H1 (cell line): ENCODE measurements at regions not wholly inside any gene's neighbourhood (a gene's known extent, or its start where the extent isn't known, plus 50 kb on each side); places are given as distances from the start of the nearest gene placed in this dataset.

Source experiments
- CTCF ChIA-PET: fragments of 300-600 bp; sonication (Branson Sonifier 250); formaldehyde crosslinking; loops from one replicate; lab custom pipeline; 2021; ENCODE audit not compliant: partially characterized antibody; lab: Charles Lee
- POLR2A ChIA-PET: fragments of 300-600 bp; sonication (Branson Sonifier 250); formaldehyde crosslinking; loops from one replicate; lab custom pipeline; 2021; ENCODE audit warnings: inconsistent platforms; ENCODE audit not compliant: partially characterized antibody; lab: Charles Lee
- DNase-seq, 2 experiments: peaks; one replicate each; pipeline versions ENCODE4 v3.0.0 to v3.0.0-alpha.2; 2010 to 2022; ENCODE audit warnings: low spot score in 2 of 2, low read depth in 1 of 2, mixed read lengths in 1 of 2
- FAIRE-seq: peaks from 2 replicates; lab custom pipeline; 2011; peaks lifted over from hg19 to GRCh38; lab: Jason Lieb, UNC
- H2AFZ ChIP-seq: 2 replicates; pipeline ENCODE4 v1.8.1; 2012; ENCODE audit warnings: low read length, inconsistent platforms
- H2AK5ac ChIP-seq: 2 replicates; pipeline ENCODE4 v1.6.1; 2013; ENCODE audit warnings: low read depth, low read length
- H2BK120ac ChIP-seq: replicated peaks from 2 replicates; pipeline ENCODE3; 2013; ENCODE audit warnings: low read depth, low read length, inconsistent platforms
- H2BK12ac ChIP-seq: 2 replicates; pipeline ENCODE4 v1.6.1; 2013; ENCODE audit warnings: low read depth, low read length
- H2BK15ac ChIP-seq: 2 replicates; pipeline ENCODE4 v1.6.1; 2013; ENCODE audit warnings: low read length
- H2BK20ac ChIP-seq: 2 replicates; pipeline ENCODE4 v1.6.1; 2013; ENCODE audit warnings: low read length
- H2BK5ac ChIP-seq: 2 replicates; pipeline ENCODE4 v1.6.1; 2013; ENCODE audit warnings: low read depth, low read length
- H3K14ac ChIP-seq: 2 replicates; pipeline ENCODE4 v1.6.1; 2013; ENCODE audit warnings: inconsistent platforms; ENCODE audit not compliant: insufficient read length
- H3K18ac ChIP-seq: 2 replicates; pipeline ENCODE4 v1.6.1; 2013; ENCODE audit warnings: low read length; ENCODE audit errors: extremely low read depth
- H3K23ac ChIP-seq: 2 replicates; pipeline ENCODE4 v1.6.1; 2013; ENCODE audit warnings: inconsistent platforms; ENCODE audit not compliant: insufficient read length
- H3K23me2 ChIP-seq: 2 replicates; pipeline ENCODE4 v1.6.1; 2013; ENCODE audit warnings: low read depth, low read length
- H3K27ac ChIP-seq: 2 replicates; pipeline ENCODE4 v1.6.1; 2011; ENCODE audit warnings: low read depth, low read length, inconsistent platforms
- H3K27me3 ChIP-seq, 4 experiments: replicated peaks in 1 of 4; 1 replicate in 1 of 4; 2 replicates in 3 of 4; pipeline versions ENCODE4 v1.6.1 to v1.8.1; 2011 to 2013; ENCODE audit warnings: low read length in 3 of 4, mild to moderate bottlenecking in 3 of 4, inconsistent platforms in 2 of 4, mixed read lengths in 2 of 4, moderate library complexity in 1 of 4; ENCODE audit not compliant: control insufficient read depth in 3 of 4, insufficient read depth in 3 of 4; ENCODE audit errors: extremely low read depth in 1 of 4
- H3K36me3 ChIP-seq, 4 experiments: 2 replicates each; pipeline versions ENCODE4 v1.6.1 to v1.8.1; 2011 to 2013; ENCODE audit warnings: mild to moderate bottlenecking in 4 of 4, low read length in 3 of 4, moderate library complexity in 2 of 4, control low read depth in 1 of 4, inconsistent platforms in 1 of 4; ENCODE audit not compliant: insufficient read depth in 4 of 4, control insufficient read depth in 2 of 4
- H3K4ac ChIP-seq: replicated peaks from 2 replicates; pipeline ENCODE3; 2013; ENCODE audit warnings: low read length, low read depth, mixed read lengths, inconsistent platforms; ENCODE audit not compliant: insufficient read length
- H3K4me1 ChIP-seq, 4 experiments: replicated peaks in 1 of 4; 1 replicate in 1 of 4; 2 replicates in 3 of 4; pipeline versions ENCODE4 v1.6.1 to v1.8.1; 2011 to 2013; ENCODE audit warnings: low read length in 3 of 4, inconsistent platforms in 2 of 4, mixed read lengths in 1 of 4; ENCODE audit not compliant: insufficient read depth in 4 of 4, control insufficient read depth in 3 of 4
- H3K4me2 ChIP-seq, 2 experiments: 2 replicates each; pipeline versions ENCODE4 v1.6.1 to v1.8.1; 2011 to 2013; ENCODE audit warnings: low read depth in 2 of 2, low read length in 2 of 2, control low read depth in 1 of 2, inconsistent platforms in 1 of 2, mild to moderate bottlenecking in 1 of 2; ENCODE audit not compliant: insufficient read depth in 1 of 2
- H3K4me3 ChIP-seq, 4 experiments: fragments of 200-600, 300-600 bp in 1 of 4; sonication (generic), shearing (Covaris generic), sonication (Bioruptor Twin) in 1 of 4; 2 replicates each; pipeline versions ENCODE4 v1.5.1 to v1.8.1; 2011 to 2016; ENCODE audit warnings: low read length in 4 of 4, low read depth in 3 of 4, control low read depth in 2 of 4, inconsistent platforms in 2 of 4, mild to moderate bottlenecking in 2 of 4, mixed read lengths in 1 of 4, moderate library complexity in 1 of 4; ENCODE audit not compliant: insufficient read depth in 2 of 4; ENCODE audit errors: extremely low read depth in 1 of 4
- H3K56ac ChIP-seq: replicated peaks from 2 replicates; pipeline ENCODE3; 2013; ENCODE audit warnings: low read depth, mild to moderate bottlenecking, mixed read lengths, low read length, inconsistent platforms; ENCODE audit not compliant: insufficient read length
- H3K79me1 ChIP-seq: 2 replicates; pipeline ENCODE4 v1.6.1; 2013; ENCODE audit warnings: low read depth, low read length, control low read depth
- H3K79me2 ChIP-seq, 2 experiments: 2 replicates each; pipeline versions ENCODE4 v1.6.1 to v1.8.1; 2012 to 2013; ENCODE audit warnings: low read length in 2 of 2, mild to moderate bottlenecking in 2 of 2, inconsistent platforms in 1 of 2; ENCODE audit not compliant: insufficient read depth in 2 of 2, control insufficient read depth in 1 of 2
- H3K9ac ChIP-seq, 4 experiments: replicated peaks in 1 of 4; 1 replicate in 1 of 4; 2 replicates in 3 of 4; pipeline versions ENCODE4 v1.6.1 to v1.8.1; 2011 to 2013; ENCODE audit warnings: low read depth in 3 of 4, low read length in 3 of 4, control low read depth in 2 of 4, mild to moderate bottlenecking in 2 of 4, moderate library complexity in 2 of 4, inconsistent platforms in 1 of 4; ENCODE audit errors: extremely low read depth in 1 of 4
- H3K9me3 ChIP-seq, 2 experiments: 2 replicates each; pipeline versions ENCODE4 v1.6.1 to v1.8.1; 2012 to 2013; ENCODE audit warnings: mild to moderate bottlenecking in 2 of 2, moderate library complexity in 2 of 2, control low read depth in 1 of 2, inconsistent platforms in 1 of 2, low read depth in 1 of 2, low read length in 1 of 2, mixed read lengths in 1 of 2; ENCODE audit not compliant: insufficient read depth in 2 of 2
- H4K20me1 ChIP-seq, 2 experiments: replicated peaks in 1 of 2; 2 replicates each; pipeline versions ENCODE3 to v1.8.1; 2011 to 2013; ENCODE audit warnings: inconsistent platforms in 2 of 2, low read length in 2 of 2, mild to moderate bottlenecking in 1 of 2; ENCODE audit not compliant: insufficient read depth in 2 of 2, control insufficient read depth in 1 of 2
- H4K5ac ChIP-seq: 2 replicates; pipeline ENCODE4 v1.6.1; 2013; ENCODE audit warnings: low read length, low read depth, mixed read lengths, inconsistent platforms; ENCODE audit not compliant: insufficient read length
- H4K8ac ChIP-seq: 2 replicates; pipeline ENCODE4 v1.8.0; 2013; ENCODE audit warnings: mild to moderate bottlenecking, moderate library complexity, low read length, inconsistent platforms; ENCODE audit not compliant: insufficient read depth; ENCODE audit errors: extremely low read depth
- H4K91ac ChIP-seq: replicated peaks from 2 replicates; pipeline ENCODE3; 2013; ENCODE audit warnings: low read length, mixed read lengths, inconsistent platforms; ENCODE audit not compliant: insufficient read length
- CREB1 ChIP-seq: IDR thresholded peaks from 2 replicates; pipeline ENCODE4 v1.6.1; 2012; ENCODE audit warnings: inconsistent platforms
- HDAC2 ChIP-seq, 2 experiments: fragments of 300-600 bp in 1 of 2; sonication (generic) in 1 of 2; IDR thresholded peaks; 2 replicates each; pipeline ENCODE4 v1.6.1; 2011 to 2012; ENCODE audit warnings: low read depth in 2 of 2, low read length in 2 of 2, mild to moderate bottlenecking in 2 of 2, moderate library complexity in 2 of 2, borderline replicate concordance in 1 of 2, inconsistent platforms in 1 of 2
- HDAC6 ChIP-seq: IDR thresholded peaks from one replicate; pipeline ENCODE4 v1.7.1; 2012; ENCODE audit warnings: low read depth, mild to moderate bottlenecking, inconsistent platforms, low read length, moderate library complexity
- KDM1A ChIP-seq: fragments of 200-600, 300-600 bp; sonication (generic); IDR thresholded peaks from 2 replicates; pipeline ENCODE4 v1.7.1; 2016; ENCODE audit warnings: mild to moderate bottlenecking, low read length, borderline replicate concordance
- WGBS, 2 experiments: shearing (Covaris generic) in 1 of 2; methylation state at CpG; one replicate each; pipeline versions ENCODE4 v1.1.6 to v1.1.7; 2013 to 2015; ENCODE audit warnings: low lambda C conversion rate in 2 of 2, mixed read lengths in 2 of 2, inconsistent platforms in 1 of 2, low coverage in 1 of 2, missing lambda C conversion rate in 1 of 2; ENCODE audit not compliant: insufficient replicate concordance in 2 of 2, insufficient coverage in 1 of 2, insufficient read length in 1 of 2; ENCODE audit errors: extremely low coverage in 1 of 2, missing lambda C conversion rate in 1 of 2; 5-methylcytosine and 5-hydroxymethylcytosine counted together

DNA sequence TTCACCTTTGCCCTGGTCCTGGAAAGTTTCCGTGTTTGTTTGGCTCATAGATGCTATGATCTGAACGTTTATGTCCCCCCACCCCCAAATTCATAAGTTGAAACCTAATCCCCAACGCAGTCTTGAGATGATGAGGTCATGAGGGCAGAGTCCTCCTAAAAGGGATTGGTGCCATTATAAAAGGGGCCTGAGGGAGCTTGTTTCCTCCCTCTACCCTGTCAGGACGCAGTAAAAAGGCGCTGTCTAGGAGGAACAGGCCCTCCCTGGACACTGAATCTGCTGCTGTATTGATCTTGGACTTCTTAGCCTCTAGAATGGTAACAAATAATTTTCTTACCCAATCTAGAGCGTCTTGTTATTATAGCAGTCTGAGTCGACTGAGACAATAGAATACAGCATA is 2190.6 kb upstream of the TENM3 start:
- no peak for DNase-seq
- Histone ChIP-seq H3K4me3 (no peak overlapping the region), H2AK5ac (no peak overlapping the region), H3K4me2 (no peak overlapping the region), H3K79me2 (no peaks in the 10 kb centered on the region), H2BK120ac (no peak overlapping the region), H3K36me3 (no peaks in the 10 kb centered on the region), H2BK20ac (no peak overlapping the region), H4K20me1 (peaks cover 0 to 2% of the 10 kb centered on the region in 2 experiments), H3K18ac (no peak overlapping the region), H4K8ac (no peak overlapping the region), H2AFZ (0 out of 2 replicates have a peak overlapping the region, but pooled peaks have one; percentile 50), H3K23me2 (peaks cover 3% of the 10 kb centered on the region; the same call in 1 of the 2 replicates), H4K91ac (no peak overlapping the region), H3K9me3 (no peaks in the 10 kb centered on the region), H2BK15ac (no peak overlapping the region), H3K4ac (no peak overlapping the region), H3K23ac (no peak overlapping the region), H3K79me1 (no peaks in the 10 kb centered on the region), H3K27ac (no peak overlapping the region), H3K9ac (no peak overlapping the region), H2BK5ac (no peak overlapping the region), H3K4me1 (peaks cover 0 to 3% (median 2%) of the 10 kb centered on the region in 4 experiments; a peak in 3 of 7 replicates), H3K56ac (no peak overlapping the region), H2BK12ac (no peak overlapping the region), H3K14ac (no peak overlapping the region), H3K27me3 (no peaks in the 10 kb centered on the region), H4K5ac (no peak overlapping the region)
- TF ChIP-seq CREB1 = no peak
- no peak for TF ChIP-seq HDAC6
- no peak for TF ChIP-seq HDAC2 (IDR thresholded peaks at IDR 0.05; ENCODE audit: borderline replicate concordance in 1 of 2, low read depth in 2 of 2, low read length in 2 of 2)
- no peak for TF ChIP-seq KDM1A
- CTCF ChIA-PET = no interaction called here
- POLR2A ChIA-PET = no interaction called here
- FAIRE-seq = no peak
- 71% methylated on average over 7 of the region's 7 CpGs; no CpG with 5 or more reads in 1 of the 2 experiments for WGBS, 2 experiments
